Prostate gland (tissue), 2 donors: ENCODE measurements at regions not wholly inside any gene's neighbourhood (a gene's known extent, or its start where the extent isn't known, plus 50 kb on each side); places are given as distances from the start of the nearest gene placed in this dataset.
A peak's percentile ranks its signal among the peaks of the same experiment; 100 is the strongest.

Experiments used
- DNase-seq: peaks from one replicate; pipeline ENCODE4 v3.0.0-alpha.2; 2019; ENCODE audit warnings: low spot score
- H3K27ac ChIP-seq, 2 donors: fragments of 200-600 bp; sonication (generic); 2 replicates each; pipeline ENCODE4 v1.5.1; 2017 to 2019
- H3K27me3 ChIP-seq: fragments of 200-600 bp; sonication (generic); replicated peaks from 2 replicates; pipeline ENCODE4 v1.5.1; 2019; ENCODE audit not compliant: insufficient read depth
- H3K36me3 ChIP-seq, 2 donors: fragments of 200-600 bp; sonication (generic); 1 replicate in 1 of 2; 2 replicates in 1 of 2; pipeline versions ENCODE4 v1.5.1 to v1.8.1; 2017 to 2019
- H3K4me1 ChIP-seq: fragments of 200-600 bp; sonication (generic); replicated peaks from 2 replicates; pipeline ENCODE4 v1.5.1; 2019
- H3K4me3 ChIP-seq, 2 donors: fragments of 200-600 bp; sonication (generic); 2 replicates each; pipeline ENCODE4 v1.5.1; 2017 to 2019
- H3K9me3 ChIP-seq: fragments of 200-600 bp; sonication (generic); 2 replicates; pipeline ENCODE4 v1.5.1; 2017
- POLR2A ChIP-seq: fragments of 450-650 bp; IDR thresholded peaks from one replicate; pipeline ENCODE4 v1.6.1; 2016; ENCODE audit warnings: antibody characterized with exemption, mild to moderate bottlenecking
- POLR2AphosphoS5 ChIP-seq: sonication (generic); formaldehyde crosslinking; IDR thresholded peaks from one replicate; pipeline ENCODE4 v1.6.1; 2017; ENCODE audit warnings: antibody characterized with exemption
- WGBS: methylation state at CpG from one replicate; pipeline ENCODE4 v1.1.5; 2018; 5-methylcytosine and 5-hydroxymethylcytosine counted together
- intact Hi-C: fragments of 100-400 bp; cut with DNase I; formaldehyde crosslinking; loops from one replicate; pipeline ENCODE4 v1.14.2; 2022
- TF ChIP-seq, protein P1 (sequence below), 4 experiments: fragments of 200-600 bp in 2 of 4; fragments of 450-650 bp in 2 of 4; sonication (generic) in 2 of 4; IDR thresholded peaks; 1 replicate in 3 of 4; 2 replicates in 1 of 4; pipeline ENCODE4 v1.5.1; 2016 to 2019; ENCODE audit warnings: antibody characterized with exemption in 4 of 4, mild to moderate bottlenecking in 2 of 4, moderate library complexity in 2 of 4

DNA sequence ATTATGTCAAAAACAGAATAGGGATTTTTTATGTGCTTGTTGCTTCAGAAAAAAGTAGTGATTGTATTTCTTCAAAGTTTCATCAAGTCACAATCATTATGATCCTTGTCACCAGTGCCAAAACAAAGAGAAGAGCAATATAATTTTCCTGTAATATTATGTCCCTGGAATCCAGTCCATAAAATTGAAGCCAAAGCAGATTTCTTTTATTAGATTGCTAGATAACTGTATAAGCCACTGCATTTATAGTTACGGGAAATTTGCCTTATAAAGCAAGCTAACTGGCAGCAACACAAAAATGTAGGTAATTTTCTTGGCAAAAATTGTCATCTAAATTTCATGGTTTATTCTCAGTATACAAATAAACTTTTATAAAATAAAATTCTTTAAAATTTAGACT, 296.1 kb upstream of the ANKRD50 start:
- no peaks in the 10 kb centered on the region for H3K9me3 ChIP-seq
- TF ChIP-seq POLR2AphosphoS5: peak; percentile 23
- TF ChIP-seq, protein P1, sequence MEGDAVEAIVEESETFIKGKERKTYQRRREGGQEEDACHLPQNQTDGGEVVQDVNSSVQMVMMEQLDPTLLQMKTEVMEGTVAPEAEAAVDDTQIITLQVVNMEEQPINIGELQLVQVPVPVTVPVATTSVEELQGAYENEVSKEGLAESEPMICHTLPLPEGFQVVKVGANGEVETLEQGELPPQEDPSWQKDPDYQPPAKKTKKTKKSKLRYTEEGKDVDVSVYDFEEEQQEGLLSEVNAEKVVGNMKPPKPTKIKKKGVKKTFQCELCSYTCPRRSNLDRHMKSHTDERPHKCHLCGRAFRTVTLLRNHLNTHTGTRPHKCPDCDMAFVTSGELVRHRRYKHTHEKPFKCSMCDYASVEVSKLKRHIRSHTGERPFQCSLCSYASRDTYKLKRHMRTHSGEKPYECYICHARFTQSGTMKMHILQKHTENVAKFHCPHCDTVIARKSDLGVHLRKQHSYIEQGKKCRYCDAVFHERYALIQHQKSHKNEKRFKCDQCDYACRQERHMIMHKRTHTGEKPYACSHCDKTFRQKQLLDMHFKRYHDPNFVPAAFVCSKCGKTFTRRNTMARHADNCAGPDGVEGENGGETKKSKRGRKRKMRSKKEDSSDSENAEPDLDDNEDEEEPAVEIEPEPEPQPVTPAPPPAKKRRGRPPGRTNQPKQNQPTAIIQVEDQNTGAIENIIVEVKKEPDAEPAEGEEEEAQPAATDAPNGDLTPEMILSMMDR (IDR thresholded peaks at IDR 0.05): no peak
- no peaks in the 10 kb centered on the region for H3K27me3 ChIP-seq
- DNase-seq: no peak
- H3K27ac ChIP-seq: no peak overlapping the region
- WGBS: 18% methylated on average over 1 of the region's 1 CpG
- no peak overlapping the region for H3K4me3 ChIP-seq
- intact Hi-C loops: no loop called here
- H3K36me3 ChIP-seq: no peaks in the 10 kb centered on the region
- H3K4me1 ChIP-seq: no peaks in the 10 kb centered on the region

DNA sequence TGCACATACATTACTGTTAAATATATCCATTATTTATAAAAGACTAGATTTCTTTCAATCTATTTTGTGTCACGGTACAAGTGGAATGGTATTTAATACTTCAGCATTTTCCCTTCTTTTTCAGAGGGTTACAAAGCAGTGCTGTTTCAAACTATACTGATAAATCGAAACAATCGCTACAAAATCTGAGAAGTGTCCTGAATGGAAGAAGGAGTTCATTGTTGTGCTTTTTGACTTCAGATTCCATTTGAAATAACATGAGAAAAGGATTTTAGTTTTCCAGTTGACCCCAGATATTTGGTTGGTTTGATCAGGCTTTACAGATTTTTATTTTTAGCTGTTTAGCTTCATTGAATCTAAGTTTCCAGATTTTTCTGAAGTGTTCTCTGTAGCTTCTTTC, 292.1 kb upstream of the ANKRD50 start:
- H3K27ac ChIP-seq: no peak overlapping the region
- H3K27me3 ChIP-seq: no peaks in the 10 kb centered on the region
- DNase-seq: no peak
- 95% methylated on average over 3 of the region's 3 CpGs for whole genome bisulfite sequencing
- intact Hi-C loops: no loop called here
- no peaks in the 10 kb centered on the region for H3K9me3 ChIP-seq
- H3K4me1 ChIP-seq: no peaks in the 10 kb centered on the region
- no peak for TF ChIP-seq POLR2A
- no peak for TF ChIP-seq POLR2AphosphoS5
- TF ChIP-seq, protein P1 (IDR thresholded peaks at IDR 0.05): no peak
- H3K36me3 ChIP-seq: no peaks in the 10 kb centered on the region
- H3K4me3 ChIP-seq: no peak overlapping the region

GRCh38 chr4:125003840-125004239, 291.3 kb upstream of the ANKRD50 start:
- Histone ChIP-seq H3K9me3 (no peaks in the 10 kb centered on the region), H3K4me3 (no peak overlapping the region), H3K36me3 (no peaks in the 10 kb centered on the region), H3K27me3 (no peaks in the 10 kb centered on the region), H3K27ac (no peak overlapping the region), H3K4me1 (no peaks in the 10 kb centered on the region)
- TF ChIP-seq POLR2A: no peak
- TF ChIP-seq, protein P1 (IDR thresholded peaks at IDR 0.05): no peak
- no peak for TF ChIP-seq POLR2AphosphoS5
- intact Hi-C loops: no loop called here
- no peak for DNase-seq
- WGBS: 91% methylated on average over 3 of the region's 3 CpGs

GRCh38 chr4:124997991-124998390, 285.5 kb upstream of the ANKRD50 start:
- no peak for TF ChIP-seq POLR2AphosphoS5
- TF ChIP-seq, protein P1 (IDR thresholded peaks at IDR 0.05): no peak
- TF ChIP-seq POLR2A: no peak
- no peaks in the 10 kb centered on the region for H3K4me1 ChIP-seq
- H3K27ac ChIP-seq: peak overlapping the region in 1 of 2 donors; percentile 33
- H3K4me3 ChIP-seq: no peak overlapping the region
- no peaks in the 10 kb centered on the region for H3K27me3 ChIP-seq
- no peaks in the 10 kb centered on the region for H3K36me3 ChIP-seq
- H3K9me3 ChIP-seq: no peaks in the 10 kb centered on the region
- intact Hi-C loops: no loop called here
- DNase-seq: no peak

DNA sequence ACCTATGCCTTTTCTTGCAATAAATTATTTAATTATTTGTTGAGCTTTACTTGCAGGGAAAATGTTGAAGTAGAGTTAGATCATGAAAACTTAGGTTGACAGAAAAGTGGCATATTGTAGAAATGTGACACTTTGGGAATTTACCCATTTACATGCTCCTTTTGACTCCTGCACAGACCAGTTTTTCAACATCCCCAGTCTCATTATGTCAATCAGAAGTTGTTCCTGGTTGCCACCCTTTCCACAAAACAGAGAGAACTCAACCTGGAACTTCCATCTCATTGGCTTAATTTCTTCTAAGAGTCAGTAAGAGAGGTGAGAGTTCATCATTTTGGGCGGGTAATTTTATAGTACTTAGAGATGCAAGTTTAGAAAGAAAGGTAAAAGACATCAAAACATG, 284.6 kb upstream of the ANKRD50 start:
- H3K27me3 ChIP-seq: no peaks in the 10 kb centered on the region
- intact Hi-C loops: no loop called here
- no peak for DNase-seq
- no peaks in the 10 kb centered on the region for H3K36me3 ChIP-seq
- H3K4me1 ChIP-seq: no peaks in the 10 kb centered on the region
- peak overlapping the region in 1 of 2 donors; percentile 33 for H3K27ac ChIP-seq
- H3K4me3 ChIP-seq: no peak overlapping the region
- WGBS: 94% methylated on average over 1 of the region's 1 CpG
- no peak for TF ChIP-seq POLR2AphosphoS5
- TF ChIP-seq, protein P1 (IDR thresholded peaks at IDR 0.05): no peak
- TF ChIP-seq POLR2A: no peak
- H3K9me3 ChIP-seq: no peaks in the 10 kb centered on the region
